MM.1S (cell line): ENCODE measurements at regions not wholly inside any gene's neighbourhood (a gene's known extent, or its start where the extent isn't known, plus 50 kb on each side); places are given as distances from the start of the nearest gene placed in this dataset.
"Not testable (repeated sequence)": the region's sequence is repeated elsewhere in the genome, so short reads cannot be mapped to it uniquely, and the experiment has no call there.

ENCODE experiments used
- DNase-seq: peaks from one replicate; pipeline ENCODE4 v3.0.0-alpha.2; 2015
- H2AFZ ChIP-seq: fragments of 300-600 bp; sonication (generic); 2 replicates; pipeline ENCODE4 v1.6.0; 2016; ENCODE audit warnings: antibody characterized with exemption, low read length
- H3F3A ChIP-seq: fragments of 300-600 bp; sonication (generic); 2 replicates; pipeline ENCODE4 v1.6.1; 2016; ENCODE audit warnings: mild to moderate bottlenecking, antibody characterized with exemption, low read length, moderate library complexity, mixed read lengths; ENCODE audit not compliant: insufficient read depth
- H3K27ac ChIP-seq: fragments of 300-600 bp; sonication (generic); 2 replicates; pipeline ENCODE4 v1.5.1; 2016; ENCODE audit warnings: mild to moderate bottlenecking, low read length
- H3K27me3 ChIP-seq: fragments of 300-600 bp; sonication (generic); replicated peaks from 2 replicates; pipeline ENCODE4 v1.6.0; 2016; ENCODE audit warnings: low read length; ENCODE audit not compliant: insufficient read depth
- H3K36me3 ChIP-seq: fragments of 300-600 bp; sonication (generic); replicated peaks from 2 replicates; pipeline ENCODE4 v1.6.1; 2016; ENCODE audit warnings: mild to moderate bottlenecking, low read length, mixed read lengths; ENCODE audit not compliant: insufficient read depth
- H3K4me1 ChIP-seq: fragments of 300-600 bp; sonication (generic); 2 replicates; pipeline ENCODE4 v1.6.1; 2016; ENCODE audit warnings: low read length, mixed read lengths
- H3K4me2 ChIP-seq: fragments of 300-600 bp; sonication (generic); 2 replicates; pipeline ENCODE4 v1.6.0; 2016; ENCODE audit warnings: low read depth, low read length
- H3K4me3 ChIP-seq: fragments of 300-600 bp; sonication (generic); 2 replicates; pipeline ENCODE4 v1.5.1; 2016; ENCODE audit warnings: low read length, mixed read lengths
- H3K79me2 ChIP-seq: fragments of 300-600 bp; sonication (generic); 2 replicates; pipeline ENCODE4 v1.6.1; 2016; ENCODE audit warnings: mixed run types, low read length, mixed read lengths
- H3K9ac ChIP-seq: fragments of 300-600 bp; sonication (generic); 2 replicates; pipeline ENCODE4 v1.6.1; 2016; ENCODE audit warnings: low read length, mixed read lengths
- H3K9me2 ChIP-seq: fragments of 300-600 bp; sonication (generic); replicated peaks from 2 replicates; pipeline ENCODE4 v1.6.1; 2016; ENCODE audit warnings: mild to moderate bottlenecking, low read length, mixed read lengths; ENCODE audit not compliant: insufficient read depth
- H3K9me3 ChIP-seq: fragments of 300-600 bp; sonication (generic); replicated peaks from 2 replicates; pipeline ENCODE4 v1.6.1; 2016; ENCODE audit warnings: mild to moderate bottlenecking, low read length, mixed read lengths; ENCODE audit not compliant: insufficient read depth
- H4K20me1 ChIP-seq: fragments of 300-600 bp; sonication (generic); 2 replicates; pipeline ENCODE4 v1.6.1; 2016; ENCODE audit warnings: mild to moderate bottlenecking, low read length, moderate library complexity, mixed read lengths; ENCODE audit not compliant: insufficient read depth
- EZH2 ChIP-seq: fragments of 300-600 bp; sonication (generic); optimal IDR thresholded peaks from 2 replicates; pipeline ENCODE3; 2017; ENCODE audit warnings: low read depth, mild to moderate bottlenecking, antibody characterized with exemption, low read length, mixed read lengths
- EZH2phosphoT487 ChIP-seq: fragments of 300-600 bp; sonication (generic); IDR thresholded peaks from 2 replicates; pipeline ENCODE4 v1.6.1; 2018; ENCODE audit warnings: antibody characterized with exemption, low read length
- TF ChIP-seq, protein P1 (sequence below): fragments of 300-600 bp; sonication (generic); IDR thresholded peaks from 2 replicates; pipeline ENCODE4 v1.5.1; 2016; ENCODE audit warnings: antibody characterized with exemption, low read length, mixed read lengths

GRCh38 chr6:121711472-121711871 lies 276.0 kb downstream of the GJA1 start:
- no peak overlapping the region for H2AFZ ChIP-seq
- TF ChIP-seq EZH2phosphoT487 (no peak), EZH2 (no peak)
- TF ChIP-seq, protein P1, sequence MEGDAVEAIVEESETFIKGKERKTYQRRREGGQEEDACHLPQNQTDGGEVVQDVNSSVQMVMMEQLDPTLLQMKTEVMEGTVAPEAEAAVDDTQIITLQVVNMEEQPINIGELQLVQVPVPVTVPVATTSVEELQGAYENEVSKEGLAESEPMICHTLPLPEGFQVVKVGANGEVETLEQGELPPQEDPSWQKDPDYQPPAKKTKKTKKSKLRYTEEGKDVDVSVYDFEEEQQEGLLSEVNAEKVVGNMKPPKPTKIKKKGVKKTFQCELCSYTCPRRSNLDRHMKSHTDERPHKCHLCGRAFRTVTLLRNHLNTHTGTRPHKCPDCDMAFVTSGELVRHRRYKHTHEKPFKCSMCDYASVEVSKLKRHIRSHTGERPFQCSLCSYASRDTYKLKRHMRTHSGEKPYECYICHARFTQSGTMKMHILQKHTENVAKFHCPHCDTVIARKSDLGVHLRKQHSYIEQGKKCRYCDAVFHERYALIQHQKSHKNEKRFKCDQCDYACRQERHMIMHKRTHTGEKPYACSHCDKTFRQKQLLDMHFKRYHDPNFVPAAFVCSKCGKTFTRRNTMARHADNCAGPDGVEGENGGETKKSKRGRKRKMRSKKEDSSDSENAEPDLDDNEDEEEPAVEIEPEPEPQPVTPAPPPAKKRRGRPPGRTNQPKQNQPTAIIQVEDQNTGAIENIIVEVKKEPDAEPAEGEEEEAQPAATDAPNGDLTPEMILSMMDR, result no peak

GRCh38 chr6:121717686-121718085 lies 282.2 kb downstream of the GJA1 start:
- H3K27me3 ChIP-seq, result no peaks in the 10 kb centered on the region
- H3K4me1 ChIP-seq, result no peaks in the 10 kb centered on the region
- H3K9me2 ChIP-seq, result no peaks in the 10 kb centered on the region
- no peak for DNase-seq
- TF ChIP-seq, protein P1, result no peak
- TF ChIP-seq EZH2phosphoT487 (no peak), EZH2 (no peak)
- no peak overlapping the region for H3K4me3 ChIP-seq
- H4K20me1 ChIP-seq, result no peaks in the 10 kb centered on the region
- H3K4me2 ChIP-seq, result no peak overlapping the region
- H3K27ac ChIP-seq, result no peak overlapping the region
- no peaks in the 10 kb centered on the region for H3K79me2 ChIP-seq
- no peak overlapping the region for H3K9ac ChIP-seq
- H3F3A ChIP-seq, result no peaks in the 10 kb centered on the region
- H2AFZ ChIP-seq, result no peak overlapping the region
- H3K9me3 ChIP-seq, result no peaks in the 10 kb centered on the region
- no peaks in the 10 kb centered on the region for H3K36me3 ChIP-seq

More at GRCh38 chr6:121711472-121711871, 276.0 kb downstream of the GJA1 start:
- no peaks in the 10 kb centered on the region for H3K36me3 ChIP-seq
- no peak for DNase-seq
- H3K9ac ChIP-seq, result no peak overlapping the region
- H3K27ac ChIP-seq, result no peak overlapping the region
- H4K20me1 ChIP-seq, result no peaks in the 10 kb centered on the region
- no peaks in the 10 kb centered on the region for H3K4me1 ChIP-seq
- no peaks in the 10 kb centered on the region for H3K27me3 ChIP-seq
- no peaks in the 10 kb centered on the region for H3K9me2 ChIP-seq
- no peaks in the 10 kb centered on the region for H3K9me3 ChIP-seq
- H3F3A ChIP-seq, result no peaks in the 10 kb centered on the region
- H3K79me2 ChIP-seq, result no peaks in the 10 kb centered on the region
- H3K4me3 ChIP-seq, result no peak overlapping the region
- no peak overlapping the region for H3K4me2 ChIP-seq

DNA sequence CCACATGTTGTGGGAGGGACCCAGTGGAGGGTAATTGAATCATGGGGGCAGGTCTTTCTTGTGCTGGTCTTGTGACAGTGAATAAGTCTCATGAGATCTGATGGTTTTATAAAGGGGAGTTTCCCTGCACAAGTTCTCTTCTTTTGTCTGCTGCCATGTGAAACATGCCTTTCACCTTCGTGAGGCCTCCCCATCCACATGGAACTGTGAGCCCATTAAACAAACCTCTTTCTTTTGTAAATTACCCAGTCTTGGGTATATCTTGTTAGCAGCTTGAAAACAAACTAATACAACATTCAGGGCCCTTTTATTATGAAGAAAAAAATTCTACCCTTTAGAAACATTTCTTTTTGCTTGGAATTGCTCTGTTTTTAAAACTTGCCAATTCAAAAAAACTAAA lies 285.4 kb downstream of the GJA1 start:
- not testable (repeated sequence) for H3K27ac ChIP-seq, H3K9me3 ChIP-seq, H3K4me3 ChIP-seq, H2AFZ ChIP-seq, H3K4me1 ChIP-seq, H3K36me3 ChIP-seq, H3F3A ChIP-seq, H3K79me2 ChIP-seq, H4K20me1 ChIP-seq, H3K27me3 ChIP-seq, H3K9me2 ChIP-seq, H3K9ac ChIP-seq, DNase-seq, H3K4me2 ChIP-seq

GRCh38 chr6:121723623-121724022 lies 288.2 kb downstream of the GJA1 start:
- no peak for DNase-seq
- Histone ChIP-seq H3K27ac (no peak overlapping the region), H3K27me3 (no peaks in the 10 kb centered on the region), H3K4me3 (no peak overlapping the region), H3K36me3 (no peaks in the 10 kb centered on the region), H4K20me1 (no peaks in the 10 kb centered on the region), H3K4me2 (no peak overlapping the region), H3K9ac (no peak overlapping the region), H3K9me2 (no peaks in the 10 kb centered on the region), H3F3A (no peaks in the 10 kb centered on the region), H3K4me1 (no peaks in the 10 kb centered on the region), H3K9me3 (no peaks in the 10 kb centered on the region), H3K79me2 (no peaks in the 10 kb centered on the region), H2AFZ (no peak overlapping the region)
- TF ChIP-seq, protein P1, result no peak
- no peak for TF ChIP-seq EZH2
- no peak for TF ChIP-seq EZH2phosphoT487
